K562 (cell line): ENCODE measurements at regions not wholly inside any gene's neighbourhood (a gene's known extent, or its start where the extent isn't known, plus 50 kb on each side); places are given as distances from the start of the nearest gene placed in this dataset.

Source experiments
- ATAC-seq: fragments of 200-7000 bp; cut with Tn5 transposase; 3 replicates; pipeline ENCODE4 v1.9.1; 2020; ENCODE audit warnings: moderate library complexity
- BruUV-seq: library from RNA; stranded (reverse); fragments of 400-500 nt; replicated peaks from 2 replicates; lab custom pipeline; 2021; lab: Mats Ljungman, UMichigan
- CTCF ChIA-PET: fragments of 300-600 bp; formaldehyde crosslinking; extraction: SDS; loops from one replicate; lab custom pipeline; 2021; ENCODE audit warnings: low intra/inter-chr PET ratio; lab: Yijun Ruan, JAX
- POLR2A ChIA-PET: fragments of 300-600, 350-650 bp; sonication (Branson Sonifier 250); formaldehyde crosslinking; extraction: SDS; loops from one replicate; lab custom pipeline; 2021; ENCODE audit warnings: antibody characterized with exemption, inconsistent platforms; lab: Yijun Ruan, JAX
- DNase-seq, 4 experiments: peaks; one replicate each; pipeline versions ENCODE4 v3.0.0 to v3.0.0-alpha.2; 2011 to 2018; ENCODE audit warnings: low spot score in 3 of 4, mixed read lengths in 3 of 4; ENCODE audit errors: extremely low read depth in 1 of 4
- FAIRE-seq: peaks from 2 replicates; lab custom pipeline; 2011; peaks lifted over from hg19 to GRCh38; lab: Jason Lieb, UNC
- H2AFZ ChIP-seq: 2 replicates; pipeline ENCODE4 v1.6.0; 2011; ENCODE audit warnings: low read depth, low read length, control low read depth, inconsistent platforms
- H3K27ac ChIP-seq: fragments of 200-600 bp; 3 replicates; pipeline ENCODE4 v1.8.0; 2011; ENCODE audit warnings: low read depth, mild to moderate bottlenecking, control low read depth, inconsistent platforms, low read length, moderate library complexity, mixed read lengths; ENCODE audit errors: extremely low read depth
- H3K27me3 ChIP-seq, 2 experiments: fragments of 300-600 bp in 1 of 2; 2 replicates in 1 of 2; 3 replicates in 1 of 2; pipeline versions ENCODE4 v1.6.0 to v1.8.0; 2011; ENCODE audit warnings: inconsistent platforms in 2 of 2, low read length in 2 of 2, mild to moderate bottlenecking in 1 of 2, mixed read lengths in 1 of 2, moderate library complexity in 1 of 2; ENCODE audit not compliant: control insufficient read depth in 2 of 2, insufficient read depth in 2 of 2
- H3K36me3 ChIP-seq: fragments of 300-600 bp; 3 replicates; pipeline ENCODE4 v1.8.0; 2011; ENCODE audit warnings: mild to moderate bottlenecking, low read length, inconsistent platforms; ENCODE audit not compliant: control insufficient read depth, insufficient read depth
- H3K4me1 ChIP-seq, 2 experiments: fragments of 200-600 bp in 1 of 2; replicated peaks in 1 of 2; 2 replicates in 1 of 2; 3 replicates in 1 of 2; pipeline versions ENCODE4 v1.5.1 to v1.8.0; 2011; ENCODE audit warnings: inconsistent platforms in 2 of 2, low read length in 2 of 2, mild to moderate bottlenecking in 1 of 2, mixed read lengths in 1 of 2, moderate library complexity in 1 of 2; ENCODE audit not compliant: control insufficient read depth in 2 of 2, insufficient read depth in 2 of 2
- H3K4me2 ChIP-seq: 2 replicates; pipeline ENCODE4 v1.6.1; 2011; ENCODE audit warnings: low read length, control low read depth, inconsistent platforms, mixed read lengths; ENCODE audit not compliant: insufficient read depth
- H3K4me3 ChIP-seq: fragments of 200-600 bp; sonication (generic), shearing (Covaris generic); 2 replicates; pipeline ENCODE4 v1.5.1; 2016; ENCODE audit warnings: control low read depth, inconsistent platforms
- H3K79me2 ChIP-seq: fragments of 200-600 bp; 3 replicates; pipeline ENCODE4 v1.8.0; 2011; ENCODE audit warnings: low read length, inconsistent platforms; ENCODE audit not compliant: control insufficient read depth, insufficient read depth
- H3K9ac ChIP-seq, 2 experiments: 2 replicates each; pipeline versions ENCODE4 v1.6.0 to v1.6.1; 2011; ENCODE audit warnings: low read depth in 2 of 2, low read length in 2 of 2, control low read depth in 1 of 2, inconsistent platforms in 1 of 2, mild to moderate bottlenecking in 1 of 2, mixed read lengths in 1 of 2; ENCODE audit not compliant: insufficient read depth in 1 of 2
- H3K9me1 ChIP-seq: one replicate; pipeline ENCODE4 v1.6.0; 2011; ENCODE audit warnings: inconsistent platforms, mild to moderate bottlenecking, low read length, moderate library complexity; ENCODE audit not compliant: control insufficient read depth, insufficient read depth
- H3K9me3 ChIP-seq: replicated peaks from 2 replicates; pipeline ENCODE4 v1.5.1; 2011; ENCODE audit warnings: low read depth, low read length, inconsistent platforms; ENCODE audit not compliant: control insufficient read depth, insufficient read depth
- H4K20me1 ChIP-seq: replicated peaks from 2 replicates; pipeline ENCODE4 v1.6.1; 2011; ENCODE audit warnings: low read length, inconsistent platforms, mixed read lengths; ENCODE audit not compliant: control insufficient read depth, insufficient read depth
- ARID3B ChIP-seq: fragments of 250-450 bp; sonication (Bioruptor Pico); IDR thresholded peaks from 2 replicates; pipeline ENCODE4 v1.4.0; 2020; ENCODE audit warnings: borderline replicate concordance
- CCAR2 ChIP-seq: fragments of 200-400 bp; formaldehyde crosslinking; IDR thresholded peaks from 2 replicates; pipeline ENCODE4 v1.6.1; 2017; ENCODE audit warnings: mild to moderate bottlenecking, low read depth, low read length
- HCFC1 ChIP-seq: IDR thresholded peaks from 2 replicates; pipeline ENCODE4 v1.6.1; 2012; ENCODE audit warnings: low read depth, low read length, improper control_type of control experiment
- KDM1A ChIP-seq, 2 experiments: fragments of 450-650 bp; IDR thresholded peaks; 2 replicates each; pipeline ENCODE4 v1.6.1; 2016; ENCODE audit warnings: mild to moderate bottlenecking in 2 of 2
- KLF10 ChIP-seq: fragments of 250-450 bp; sonication (Bioruptor Pico); IDR thresholded peaks from 2 replicates; pipeline ENCODE4 v1.6.1; 2021; ENCODE audit warnings: matching md5 sums
- RBM22 ChIP-seq: fragments of 200-400 bp; formaldehyde crosslinking; IDR thresholded peaks from 2 replicates; pipeline ENCODE4 v1.6.1; 2018; ENCODE audit warnings: low read length, low read depth; ENCODE audit not compliant: poor library complexity, severe bottlenecking
- RBM39 ChIP-seq: fragments of 200-400 bp; formaldehyde crosslinking; optimal IDR thresholded peaks from 2 replicates; pipeline ENCODE3; 2018; ENCODE audit warnings: low read depth, low read length
- RUNX1 ChIP-seq: sonication (generic); IDR thresholded peaks from 2 replicates; pipeline ENCODE4 v1.6.1; 2016; ENCODE audit warnings: antibody characterized with exemption, low read depth
- SFPQ ChIP-seq: fragments of 200-400 bp; formaldehyde crosslinking; IDR thresholded peaks from 2 replicates; pipeline ENCODE4 v1.6.1; 2017; ENCODE audit warnings: mild to moderate bottlenecking, low read depth, low read length, moderate library complexity
- SOX6 ChIP-seq: fragments of 450-650 bp; IDR thresholded peaks from 2 replicates; pipeline ENCODE4 v1.6.1; 2014; ENCODE audit warnings: mild to moderate bottlenecking
- TEAD2 ChIP-seq: fragments of 450-650 bp; IDR thresholded peaks from 2 replicates; pipeline ENCODE4 v1.6.1; 2016; ENCODE audit warnings: missing genetic modification characterization, control low read depth, missing compliant biosample characterization
- TOE1 ChIP-seq, 2 experiments: fragments of 450-650 bp in 1 of 2; sonication (generic) in 1 of 2; formaldehyde crosslinking in 1 of 2; IDR thresholded peaks; 2 replicates each; pipeline versions ENCODE4 v1.7.1 to v1.8.0; 2016 to 2022; ENCODE audit warnings: borderline replicate concordance in 2 of 2, mild to moderate bottlenecking in 2 of 2, antibody characterized with exemption in 1 of 2, inconsistent platforms in 1 of 2, low read depth in 1 of 2, missing genetic modification reagents in 1 of 2, moderate library complexity in 1 of 2
- VEZF1 ChIP-seq: fragments of 200-800 bp; sonication (Bioruptor generic); IDR thresholded peaks from 2 replicates; pipeline ENCODE4 v1.6.1; 2017; ENCODE audit warnings: missing genetic modification characterization, missing compliant biosample characterization
- ZBTB7A ChIP-seq: IDR thresholded peaks from 2 replicates; pipeline ENCODE4 v1.6.1; 2011; ENCODE audit warnings: low read depth, mild to moderate bottlenecking, low read length, moderate library complexity, borderline replicate concordance; ENCODE audit not compliant: control insufficient read depth
- ZFP36 ChIP-seq: fragments of 150-350 bp; IDR thresholded peaks from 2 replicates; pipeline ENCODE4 v1.6.1; 2018; ENCODE audit warnings: low read length, low read depth; ENCODE audit not compliant: partially characterized antibody
- ZKSCAN8 ChIP-seq: fragments of 200-800 bp; sonication (Bioruptor generic); IDR thresholded peaks from 2 replicates; pipeline ENCODE4 v1.6.1; 2016; ENCODE audit warnings: missing genetic modification characterization, missing compliant biosample characterization
- ZNF224 ChIP-seq: sonication (generic); formaldehyde crosslinking; IDR thresholded peaks from 2 replicates; pipeline ENCODE4 v1.8.0; 2022; ENCODE audit warnings: mild to moderate bottlenecking, missing genetic modification reagents
- ZNF311 ChIP-seq: fragments of 250-450 bp; sonication (Bioruptor Pico); IDR thresholded peaks from 2 replicates; pipeline ENCODE4 v1.4.0; 2020; ENCODE audit warnings: mild to moderate bottlenecking, moderate library complexity
- ZNF551 ChIP-seq: fragments of 250-450 bp; sonication (Bioruptor Pico); IDR thresholded peaks from 2 replicates; pipeline ENCODE4 v1.5.0; 2021; ENCODE audit warnings: mild to moderate bottlenecking, moderate library complexity
- WGBS: fragments of 100-300 bp; shearing (Covaris generic); methylation state at CpG from one replicate; pipeline ENCODE4 v1.1.6; 2016; ENCODE audit warnings: low coverage, mixed read lengths; ENCODE audit not compliant: insufficient coverage; ENCODE audit errors: missing lambda C conversion rate; 5-methylcytosine and 5-hydroxymethylcytosine counted together
- in situ Hi-C: fragments of 300-500 bp; cut with MboI; formaldehyde crosslinking; loops from 4 replicates; pipeline ENCODE4 v1.15.0; 2018; ENCODE audit warnings: inconsistent platforms, mixed read lengths
- intact Hi-C: fragments of 100-400 bp; cut with micrococcal nuclease; formaldehyde crosslinking; loops from 2 replicates; pipeline ENCODE4 v1.14.2; 2022

- TF ChIP-seq ZKSCAN8 (CRISPR knock-in tag) (no peak), KDM1A (IDR thresholded peaks at IDR 0.05) (no peak), RBM39 (no peak), SOX6 (no peak), TEAD2 (tag) (no peak), TOE1 (IDR thresholded peaks at IDR 0.05; ENCODE audit: borderline replicate concordance) (no peak), TOE1 (CRISPR knock-in tag; IDR thresholded peaks at IDR 0.05; ENCODE audit: borderline replicate concordance, low read depth) (no peak), RUNX1 (no peak), CCAR2 (no peak), HCFC1 (no peak), ZNF551 (no peak), VEZF1 (CRISPR knock-in tag) (no peak)
These were observed 284.5 kb upstream of the PTGER4 start (continued) for GRCh38 chr5:40395251-40395650.

- Histone ChIP-seq H3K27me3 (no peaks in the 10 kb centered on the region), H3K9me1 (no peaks in the 10 kb centered on the region), H3K4me2 (no peak overlapping the region), H3K4me3 (no peak overlapping the region), H3K4me1 (no peaks in the 10 kb centered on the region), H3K79me2 (no peaks in the 10 kb centered on the region), H3K36me3 (no peaks in the 10 kb centered on the region), H3K9me3 (no peaks in the 10 kb centered on the region), H3K27ac (no peak overlapping the region), H3K9ac (no peak overlapping the region), H2AFZ (no peak overlapping the region), H4K20me1 (no peaks in the 10 kb centered on the region)
- CTCF ChIA-PET = no interaction called here
- no TSS peak for BruUV-seq
- POLR2A ChIA-PET = no interaction called here
- DNase-seq = no peak
- 0% methylated on average over 4 of the region's 4 CpGs for WGBS
- in situ Hi-C loops = no loop called here
- intact Hi-C loops = no loop called here
- FAIRE-seq = no peak
- ATAC-seq = no peak
- no peak for TF ChIP-seq KLF10
- TF ChIP-seq ZBTB7A = no peak
- no peak for TF ChIP-seq RBM22
- TF ChIP-seq SFPQ = no peak
- no peak for TF ChIP-seq ARID3B (CRISPR knock-in tag)
- TF ChIP-seq ZNF224 (CRISPR knock-in tag) = no peak
- no peak for TF ChIP-seq ZFP36
- TF ChIP-seq ZNF311 (CRISPR knock-in tag) = no peak
These were observed 285.0 kb upstream of the PTGER4 start for GRCh38 chr5:40394698-40395097.
